IMR-90 (cell line): ENCODE measurements at regions not wholly inside any gene's neighbourhood (a gene's known extent, or its start where the extent isn't known, plus 50 kb on each side); places are given as distances from the start of the nearest gene placed in this dataset.

Source experiments
- ATAC-seq: fragments of 200-7000 bp; cut with Tn5 transposase; 2 replicates; pipeline ENCODE4 v1.9.1; 2020; ENCODE audit warnings: low read depth, mild to moderate bottlenecking, moderate library complexity
- BruUV-seq: library from RNA; stranded (reverse); fragments of 400-500 nt; replicated peaks from 2 replicates; lab custom pipeline; 2021; lab: Mats Ljungman, UMichigan
- CTCF ChIA-PET: fragments of 300-600 bp; formaldehyde crosslinking; extraction: SDS; loops from one replicate; lab custom pipeline; 2021; ENCODE audit warnings: antibody characterized with exemption; lab: Yijun Ruan, JAX
- POLR2A ChIA-PET: fragments of 300-600 bp; sonication (Branson Sonifier 250); formaldehyde crosslinking; loops from one replicate; lab custom pipeline; 2022; ENCODE audit warnings: antibody characterized with exemption; ENCODE audit not compliant: unreplicated experiment; lab: Charles Lee
- DNase-seq: peaks from one replicate; pipeline ENCODE4 v3.0.0; 2013
- H2AFZ ChIP-seq: replicated peaks from 2 replicates; pipeline ENCODE3; 2013; ENCODE audit warnings: low read length, mild to moderate bottlenecking; ENCODE audit not compliant: poor library complexity
- H2AK5ac ChIP-seq: 2 replicates; pipeline ENCODE4 v1.6.1; 2013; ENCODE audit warnings: low read depth, low read length, inconsistent platforms
- H2AK9ac ChIP-seq: replicated peaks from 2 replicates; pipeline ENCODE3; 2013; ENCODE audit warnings: mild to moderate bottlenecking, low read depth, low read length, moderate library complexity; ENCODE audit not compliant: poor library complexity
- H2BK120ac ChIP-seq: 2 replicates; pipeline ENCODE4 v1.6.1; 2013; ENCODE audit warnings: low read depth, low read length, inconsistent platforms
- H2BK15ac ChIP-seq: 3 replicates; pipeline ENCODE4 v1.6.1; 2013; ENCODE audit warnings: low read depth, low read length, inconsistent platforms
- H2BK20ac ChIP-seq: 2 replicates; pipeline ENCODE4 v1.6.1; 2013; ENCODE audit warnings: low read depth, mild to moderate bottlenecking, inconsistent platforms, low read length, moderate library complexity
- H2BK5ac ChIP-seq: 2 replicates; pipeline ENCODE4 v1.6.1; 2013; ENCODE audit warnings: mild to moderate bottlenecking, low read depth, low read length, inconsistent platforms; ENCODE audit not compliant: poor library complexity, severe bottlenecking
- H3K14ac ChIP-seq: replicated peaks from 2 replicates; pipeline ENCODE4 v1.6.1; 2013; ENCODE audit warnings: low read depth, low read length, inconsistent platforms
- H3K18ac ChIP-seq: 2 replicates; pipeline ENCODE4 v1.6.1; 2013; ENCODE audit warnings: low read depth, low read length, control low read depth
- H3K23ac ChIP-seq: 2 replicates; pipeline ENCODE4 v1.6.1; 2013; ENCODE audit warnings: low read depth, low read length, inconsistent platforms
- H3K27ac ChIP-seq: 2 replicates; pipeline ENCODE4 v1.5.1; 2013; ENCODE audit warnings: mild to moderate bottlenecking, control low read depth, low read length; ENCODE audit not compliant: insufficient read depth
- H3K27me3 ChIP-seq: 2 replicates; pipeline ENCODE4 v1.6.1; 2013; ENCODE audit warnings: low read length; ENCODE audit not compliant: control insufficient read depth, insufficient read depth
- H3K36me3 ChIP-seq: 2 replicates; pipeline ENCODE4 v1.6.1; 2013; ENCODE audit warnings: low read length, mixed read lengths; ENCODE audit not compliant: control insufficient read depth, insufficient read depth
- H3K4ac ChIP-seq: 2 replicates; pipeline ENCODE4 v1.6.1; 2013; ENCODE audit warnings: low read depth, low read length, inconsistent platforms
- H3K4me1 ChIP-seq: 2 replicates; pipeline ENCODE4 v1.6.1; 2013; ENCODE audit warnings: low read length, mixed read lengths; ENCODE audit not compliant: control insufficient read depth, insufficient read depth
- H3K4me2 ChIP-seq: 2 replicates; pipeline ENCODE4 v1.6.1; 2013; ENCODE audit warnings: low read depth, mild to moderate bottlenecking, control low read depth, low read length, moderate library complexity
- H3K4me3 ChIP-seq: 2 replicates; pipeline ENCODE4 v1.5.1; 2013; ENCODE audit warnings: low read depth, mild to moderate bottlenecking, control low read depth, low read length, moderate library complexity; ENCODE audit not compliant: insufficient read depth
- H3K56ac ChIP-seq: 2 replicates; pipeline ENCODE4 v1.6.1; 2013; ENCODE audit warnings: low read length, inconsistent platforms; ENCODE audit not compliant: insufficient read depth; ENCODE audit errors: extremely low read depth
- H3K79me1 ChIP-seq, 2 experiments: 2 replicates each; pipeline ENCODE4 v1.6.1; 2013; ENCODE audit warnings: low read length in 2 of 2, inconsistent platforms in 1 of 2, low read depth in 1 of 2
- H3K9ac ChIP-seq: 2 replicates; pipeline ENCODE4 v1.6.1; 2013; ENCODE audit warnings: low read depth, low read length, control low read depth
- H3K9me1 ChIP-seq: 2 replicates; pipeline ENCODE4 v1.6.1; 2013; ENCODE audit warnings: low read length, inconsistent platforms; ENCODE audit not compliant: insufficient read depth
- H3K9me3 ChIP-seq: 2 replicates; pipeline ENCODE4 v1.6.1; 2013; ENCODE audit warnings: low read length; ENCODE audit not compliant: control insufficient read depth, insufficient read depth
- H4K20me1 ChIP-seq: 2 replicates; pipeline ENCODE4 v1.6.1; 2013; ENCODE audit warnings: low read length, inconsistent platforms; ENCODE audit not compliant: insufficient read depth
- H4K5ac ChIP-seq: 2 replicates; pipeline ENCODE4 v1.6.1; 2013; ENCODE audit warnings: mild to moderate bottlenecking, low read depth, low read length, control low read depth
- H4K8ac ChIP-seq, 2 experiments: 2 replicates each; pipeline ENCODE4 v1.6.1; 2013; ENCODE audit warnings: low read depth in 2 of 2, low read length in 2 of 2, control low read depth in 1 of 2, inconsistent platforms in 1 of 2
- H4K91ac ChIP-seq: 2 replicates; pipeline ENCODE4 v1.6.1; 2013; ENCODE audit warnings: low read depth, low read length, inconsistent platforms; ENCODE audit not compliant: insufficient read depth
- BHLHE40 ChIP-seq: fragments of 150-350 bp; IDR thresholded peaks from 2 replicates; pipeline ENCODE4 v1.6.1; 2016; ENCODE audit warnings: mild to moderate bottlenecking, low read depth, low read length
- CEBPB ChIP-seq: IDR thresholded peaks from 2 replicates; pipeline ENCODE4 v1.6.1; 2012; ENCODE audit warnings: low read depth, low read length, improper control_type of control experiment
- ELK1 ChIP-seq: fragments of 150-350 bp; IDR thresholded peaks from 2 replicates; pipeline ENCODE4 v1.6.1; 2016; ENCODE audit warnings: low read depth, mild to moderate bottlenecking, low read length, moderate library complexity, borderline replicate concordance
- MAZ ChIP-seq: IDR thresholded peaks from 2 replicates; pipeline ENCODE4 v1.6.1; 2012; ENCODE audit warnings: low read depth, mild to moderate bottlenecking, low read length, improper control_type of control experiment, moderate library complexity, borderline replicate concordance
- NFE2L2 ChIP-seq: fragments of 150-350 bp; IDR thresholded peaks from 2 replicates; pipeline ENCODE4 v1.6.1; 2016; ENCODE audit warnings: low read depth, mild to moderate bottlenecking, low read length
- POLR2A ChIP-seq: IDR thresholded peaks from 2 replicates; pipeline ENCODE4 v1.6.1; 2012; ENCODE audit warnings: mild to moderate bottlenecking, low read depth, low read length
- RCOR1 ChIP-seq: IDR thresholded peaks from 2 replicates; pipeline ENCODE4 v1.6.1; 2012; ENCODE audit warnings: mild to moderate bottlenecking, low read length, improper control_type of control experiment; ENCODE audit not compliant: insufficient replicate concordance
- RFX5 ChIP-seq: IDR thresholded peaks from 2 replicates; pipeline ENCODE4 v1.8.0; 2012; ENCODE audit warnings: low read depth, mild to moderate bottlenecking, low read length, moderate library complexity
- SMC3 ChIP-seq: fragments of 150-350 bp; IDR thresholded peaks from 2 replicates; pipeline ENCODE4 v1.6.1; 2016; ENCODE audit warnings: low read depth, mild to moderate bottlenecking, antibody characterized with exemption, low read length, moderate library complexity
- WGBS, 2 experiments: methylation state at CpG; one replicate each; pipeline versions ENCODE4 v1.1.5 to v1.1.7; 2013; ENCODE audit warnings: missing lambda C conversion rate in 2 of 2; ENCODE audit not compliant: insufficient read length in 1 of 2; ENCODE audit errors: extremely low coverage in 2 of 2; 5-methylcytosine and 5-hydroxymethylcytosine counted together
- dilution Hi-C: fragments of 300-500 bp; cut with HindIII; formaldehyde crosslinking; loops from one replicate; pipeline ENCODE4 v1.14.3; 2018; ENCODE audit warnings: low sequenced_read_pairs; ENCODE audit not compliant: unreplicated experiment
- in situ Hi-C: fragments of 300-500 bp; cut with MboI; formaldehyde crosslinking; loops from 3 replicates; pipeline ENCODE4 v1.14.3; 2019; ENCODE audit warnings: low sequenced_read_pairs, inconsistent platforms, mixed read lengths
- intact Hi-C: fragments of 100-400 bp; cut with micrococcal nuclease; formaldehyde crosslinking; loops from 2 replicates; pipeline ENCODE4 v1.10.0; 2022

GRCh38 chr11:45752106-45752505 is 52.8 kb upstream of the SLC35C1 start:
- Histone ChIP-seq H2BK20ac (no peak overlapping the region), H3K9me3 (no peaks in the 10 kb centered on the region), H2AK5ac (no peak overlapping the region), H3K4me1 (no peaks in the 10 kb centered on the region), H3K27me3 (peaks cover 47% of the 10 kb centered on the region), H3K56ac (no peak overlapping the region), H2AK9ac (no peak overlapping the region), H3K4ac (no peak overlapping the region), H4K91ac (no peak overlapping the region), H3K14ac (no peak overlapping the region), H4K5ac (no peak overlapping the region), H3K18ac (no peak overlapping the region), H2BK5ac (no peak overlapping the region), H4K20me1 (no peaks in the 10 kb centered on the region), H3K27ac (no peak overlapping the region), H3K4me3 (no peak overlapping the region), H4K8ac (no peak overlapping the region), H3K36me3 (no peaks in the 10 kb centered on the region), H3K4me2 (no peak overlapping the region), H2AFZ (no peak overlapping the region), H3K9me1 (no peaks in the 10 kb centered on the region), H3K9ac (no peak overlapping the region), H3K79me1 (no peaks in the 10 kb centered on the region), H3K23ac (no peak overlapping the region), H2BK15ac (no peak overlapping the region), H2BK120ac (no peak overlapping the region)
- in situ Hi-C loops = no loop called here
- ChIA-PET CTCF (interaction anchor here (0.7 kb wide), 1 partner anchor 31 kb away, joined by 3 read pairs; no protein-coding TSS in a partner anchor), POLR2A (no interaction called here)
- TF ChIP-seq BHLHE40 (no peak), RCOR1 (no peak), SMC3 (no peak), POLR2A (no peak), RFX5 (no peak), NFE2L2 (no peak), ELK1 (no peak), MAZ (no peak), CEBPB (no peak)
- intact Hi-C loops = no loop called here
- dilution Hi-C loops = no loop called here
- DNase-seq = no peak
- no peak for ATAC-seq
- BruUV-seq = no TSS peak
- WGBS, 2 experiments = no CpG with 5 or more reads among the region's 11 CpGs
